ENCODE measurements at regions not wholly inside any gene's neighbourhood (a gene's known extent, or its start where the extent isn't known, plus 50 kb on each side); places are given as distances from the start of the nearest gene placed in this dataset.

GRCh38 chr2:145874466-145874865 is 1354.5 kb upstream of the ZEB2 start:
- no peaks in the 10 kb centered on the region for H3K9me3 ChIP-seq (ENCODE audit: control insufficient read depth, low read length)

GRCh38 chr2:145864501-145864900 is 1344.6 kb upstream of the ZEB2 start:
- Histone ChIP-seq H3K9me3 (ENCODE audit: control insufficient read depth, low read length) (no peaks in the 10 kb centered on the region), H3K27me3 (ENCODE audit: control insufficient read depth, insufficient read depth, low read length) (no peaks in the 10 kb centered on the region), H3K4me3 (ENCODE audit: low read depth, low read length) (no peak overlapping the region), H3K4me1 (peaks cover 2% of the 10 kb centered on the region), H2AFZ (no peak overlapping the region), H3K36me3 (ENCODE audit: control insufficient read depth, insufficient read depth, low read length) (no peaks in the 10 kb centered on the region), H3K4me2 (ENCODE audit: low read length) (no peak overlapping the region), H3K9ac (no peak overlapping the region), H3K79me2 (no peaks in the 10 kb centered on the region), H3K27ac (no peak overlapping the region)
- TF ChIP-seq, protein P1, sequence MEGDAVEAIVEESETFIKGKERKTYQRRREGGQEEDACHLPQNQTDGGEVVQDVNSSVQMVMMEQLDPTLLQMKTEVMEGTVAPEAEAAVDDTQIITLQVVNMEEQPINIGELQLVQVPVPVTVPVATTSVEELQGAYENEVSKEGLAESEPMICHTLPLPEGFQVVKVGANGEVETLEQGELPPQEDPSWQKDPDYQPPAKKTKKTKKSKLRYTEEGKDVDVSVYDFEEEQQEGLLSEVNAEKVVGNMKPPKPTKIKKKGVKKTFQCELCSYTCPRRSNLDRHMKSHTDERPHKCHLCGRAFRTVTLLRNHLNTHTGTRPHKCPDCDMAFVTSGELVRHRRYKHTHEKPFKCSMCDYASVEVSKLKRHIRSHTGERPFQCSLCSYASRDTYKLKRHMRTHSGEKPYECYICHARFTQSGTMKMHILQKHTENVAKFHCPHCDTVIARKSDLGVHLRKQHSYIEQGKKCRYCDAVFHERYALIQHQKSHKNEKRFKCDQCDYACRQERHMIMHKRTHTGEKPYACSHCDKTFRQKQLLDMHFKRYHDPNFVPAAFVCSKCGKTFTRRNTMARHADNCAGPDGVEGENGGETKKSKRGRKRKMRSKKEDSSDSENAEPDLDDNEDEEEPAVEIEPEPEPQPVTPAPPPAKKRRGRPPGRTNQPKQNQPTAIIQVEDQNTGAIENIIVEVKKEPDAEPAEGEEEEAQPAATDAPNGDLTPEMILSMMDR (IDR thresholded peaks at IDR 0.05) = no peak

More at GRCh38 chr2:145874466-145874865, 1354.5 kb upstream of the ZEB2 start:
- no peaks in the 10 kb centered on the region for H3K36me3 ChIP-seq (ENCODE audit: control insufficient read depth, insufficient read depth, low read length)
- no peak overlapping the region for H3K27ac ChIP-seq
- no peak overlapping the region for H3K4me2 ChIP-seq (ENCODE audit: low read length)
- TF ChIP-seq, protein P1 (IDR thresholded peaks at IDR 0.05) = no peak
- H3K79me2 ChIP-seq = no peaks in the 10 kb centered on the region
- no peaks in the 10 kb centered on the region for H3K27me3 ChIP-seq (ENCODE audit: control insufficient read depth, insufficient read depth, low read length)
- H2AFZ ChIP-seq = no peak overlapping the region
- H3K9ac ChIP-seq = no peak overlapping the region
- no peak overlapping the region for H3K4me3 ChIP-seq (ENCODE audit: low read depth, low read length)
- H3K4me1 ChIP-seq = no peaks in the 10 kb centered on the region

- H3K9ac ChIP-seq = no peak overlapping the region
- no peak overlapping the region for H3K27ac ChIP-seq
- TF ChIP-seq, protein P1 (IDR thresholded peaks at IDR 0.05) = no peak
- no peak overlapping the region for H3K4me3 ChIP-seq (ENCODE audit: low read depth, low read length)
- no peaks in the 10 kb centered on the region for H3K9me3 ChIP-seq (ENCODE audit: control insufficient read depth, low read length)
- H3K4me1 ChIP-seq = peaks cover 2% of the 10 kb centered on the region
- no peak overlapping the region for H2AFZ ChIP-seq
- no peaks in the 10 kb centered on the region for H3K36me3 ChIP-seq (ENCODE audit: control insufficient read depth, insufficient read depth, low read length)
- no peaks in the 10 kb centered on the region for H3K79me2 ChIP-seq
- H3K4me2 ChIP-seq (ENCODE audit: low read length) = no peak overlapping the region
- no peaks in the 10 kb centered on the region for H3K27me3 ChIP-seq (ENCODE audit: control insufficient read depth, insufficient read depth, low read length)
These were observed 1342.0 kb upstream of the ZEB2 start for GRCh38 chr2:145861940-145862339.

DNA sequence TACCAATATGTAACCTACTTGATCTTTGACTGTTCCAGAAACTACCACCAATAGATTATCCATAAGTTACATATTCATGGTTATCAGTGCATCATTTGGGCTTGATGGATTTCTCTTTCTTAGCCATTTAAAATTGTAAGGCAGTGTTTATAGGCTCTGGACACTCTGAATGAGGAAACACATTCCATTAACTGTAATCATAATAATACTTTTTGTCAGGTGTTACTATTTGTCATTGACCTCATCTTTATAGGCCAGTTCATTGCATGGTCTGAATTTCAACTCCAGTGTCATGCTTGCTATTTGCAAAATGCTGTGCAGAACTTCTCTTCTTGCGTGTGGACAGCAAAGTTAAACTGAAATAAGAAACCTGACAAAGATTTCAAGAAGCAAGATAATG is 1340.2 kb upstream of the ZEB2 start:
- Histone ChIP-seq H3K79me2 (no peaks in the 10 kb centered on the region), H2AFZ (no peak overlapping the region), H3K9me3 (ENCODE audit: control insufficient read depth, low read length) (no peaks in the 10 kb centered on the region), H3K4me1 (peaks cover 2% of the 10 kb centered on the region), H3K9ac (no peak overlapping the region), H3K4me2 (ENCODE audit: low read length) (no peak overlapping the region), H3K4me3 (ENCODE audit: low read depth, low read length) (no peak overlapping the region), H3K27ac (no peak overlapping the region), H3K27me3 (ENCODE audit: control insufficient read depth, insufficient read depth, low read length) (no peaks in the 10 kb centered on the region), H3K36me3 (ENCODE audit: control insufficient read depth, insufficient read depth, low read length) (no peaks in the 10 kb centered on the region)
- TF ChIP-seq, protein P1 (IDR thresholded peaks at IDR 0.05) = no peak

DNA sequence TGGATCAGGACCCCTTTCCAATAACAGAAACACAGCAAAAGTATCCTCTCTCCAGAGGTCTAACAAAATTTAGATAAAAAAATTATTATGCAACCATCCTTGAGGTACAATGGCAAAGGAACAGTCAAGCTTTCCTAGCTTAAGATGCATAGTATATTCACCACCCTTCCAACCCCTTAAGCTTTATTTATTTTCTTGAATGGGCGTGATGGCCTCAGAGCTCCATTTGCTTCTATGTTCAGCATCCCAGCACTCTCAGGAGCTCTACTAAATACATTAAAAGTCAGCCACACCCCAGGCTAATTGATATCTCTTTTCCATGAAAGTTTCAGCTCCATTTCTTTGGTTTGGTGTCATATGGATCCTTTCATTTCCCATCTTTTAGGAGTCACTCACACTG is 1335.2 kb upstream of the ZEB2 start:
- Histone ChIP-seq H3K4me1 (peaks cover 2% of the 10 kb centered on the region), H3K9me3 (ENCODE audit: control insufficient read depth, low read length) (no peaks in the 10 kb centered on the region), H3K27ac (no peak overlapping the region), H3K36me3 (ENCODE audit: control insufficient read depth, insufficient read depth, low read length) (no peaks in the 10 kb centered on the region), H3K4me3 (ENCODE audit: low read depth, low read length) (no peak overlapping the region), H3K27me3 (ENCODE audit: control insufficient read depth, insufficient read depth, low read length) (no peaks in the 10 kb centered on the region), H3K4me2 (ENCODE audit: low read length) (no peak overlapping the region), H3K9ac (no peak overlapping the region), H3K79me2 (no peaks in the 10 kb centered on the region), H2AFZ (no peak overlapping the region)
- TF ChIP-seq, protein P1 (IDR thresholded peaks at IDR 0.05) = no peak

All from parathyroid adenoma (tissue), 2 donors.